WTC11 (cell line): ENCODE measurements at regions not wholly inside any gene's neighbourhood (a gene's known extent, or its start where the extent isn't known, plus 50 kb on each side); places are given as distances from the start of the nearest gene placed in this dataset.

Source experiments
- AFF4 ChIP-seq: sonication (generic); formaldehyde crosslinking; IDR thresholded peaks from 2 replicates; pipeline ENCODE4 v1.8.1; 2023; ENCODE audit warnings: mild to moderate bottlenecking, missing genetic modification reagents, borderline replicate concordance
- CTCF ChIP-seq: fragments of 200-600 bp; IDR thresholded peaks from 2 replicates; pipeline ENCODE4 v1.8.0; 2022; ENCODE audit warnings: antibody characterized with exemption
- ETV6 ChIP-seq: sonication (generic); formaldehyde crosslinking; IDR thresholded peaks from 2 replicates; pipeline ENCODE4 v1.8.1; 2022; ENCODE audit warnings: mild to moderate bottlenecking, missing genetic modification reagents
- KAT7 ChIP-seq: sonication (generic); formaldehyde crosslinking; IDR thresholded peaks from 2 replicates; pipeline ENCODE4 v1.8.1; 2023; ENCODE audit warnings: missing genetic modification reagents, mild to moderate bottlenecking, borderline replicate concordance
- MAX ChIP-seq: sonication (generic); formaldehyde crosslinking; IDR thresholded peaks from 2 replicates; pipeline ENCODE4 v1.8.0; 2022; ENCODE audit warnings: mild to moderate bottlenecking, missing genetic modification reagents
- MLX ChIP-seq: sonication (generic); formaldehyde crosslinking; IDR thresholded peaks from 2 replicates; pipeline ENCODE4 v1.8.1; 2023; ENCODE audit warnings: mild to moderate bottlenecking, missing genetic modification reagents, moderate library complexity
- NFE2L1 ChIP-seq: sonication (generic); formaldehyde crosslinking; IDR thresholded peaks from 2 replicates; pipeline ENCODE4 v1.8.1; 2023; ENCODE audit warnings: missing genetic modification reagents
- PREB ChIP-seq: sonication (generic); formaldehyde crosslinking; IDR thresholded peaks from 2 replicates; pipeline ENCODE4 v1.8.1; 2022; ENCODE audit warnings: mild to moderate bottlenecking, missing genetic modification reagents, moderate library complexity, borderline replicate concordance
- PRRX2 ChIP-seq: fragments of 250-450 bp; sonication (Bioruptor Pico); IDR thresholded peaks from 2 replicates; pipeline ENCODE4 v1.8.0; 2021; ENCODE audit warnings: mild to moderate bottlenecking
- SMAD4 ChIP-seq: sonication (generic); formaldehyde crosslinking; IDR thresholded peaks from 2 replicates; pipeline ENCODE4 v1.8.0; 2022; ENCODE audit warnings: mild to moderate bottlenecking, missing genetic modification reagents
- TP53 ChIP-seq: sonication (generic); formaldehyde crosslinking; IDR thresholded peaks from 2 replicates; pipeline ENCODE4 v1.8.1; 2023; ENCODE audit warnings: mild to moderate bottlenecking, missing genetic modification reagents
- ZNF219 ChIP-seq: sonication (generic); formaldehyde crosslinking; IDR thresholded peaks from 2 replicates; pipeline ENCODE4 v1.8.0; 2023; ENCODE audit warnings: missing genetic modification reagents, mild to moderate bottlenecking, borderline replicate concordance
- ZNF317 ChIP-seq: sonication (generic); formaldehyde crosslinking; IDR thresholded peaks from 2 replicates; pipeline ENCODE4 v1.8.1; 2023; ENCODE audit warnings: low read depth, mild to moderate bottlenecking, moderate library complexity, missing genetic modification reagents, borderline replicate concordance
- ZNF671 ChIP-seq: fragments of 250-450 bp; sonication (Bioruptor Pico); IDR thresholded peaks from 2 replicates; pipeline ENCODE4 v1.8.0; 2021; ENCODE audit warnings: mild to moderate bottlenecking

- TF ChIP-seq MAX (CRISPR knock-in tag): no peak
- TF ChIP-seq PREB: no peak
- TF ChIP-seq KAT7 (CRISPR knock-in tag): no peak
- TF ChIP-seq NFE2L1 (CRISPR knock-in tag): no peak
- TF ChIP-seq PRRX2 (CRISPR knock-in tag): no peak
- no peak for TF ChIP-seq CTCF
- no peak for TF ChIP-seq TP53 (CRISPR knock-in tag)
- TF ChIP-seq AFF4 (CRISPR knock-in tag): no peak
- TF ChIP-seq ZNF317: no peak
- TF ChIP-seq MLX (CRISPR knock-in tag): no peak
- no peak for TF ChIP-seq ZNF671 (CRISPR knock-in tag)
- no peak for TF ChIP-seq ZNF219 (CRISPR knock-in tag)
- TF ChIP-seq SMAD4: no peak
- TF ChIP-seq ETV6 (CRISPR knock-in tag): no peak
Measured at GRCh38 chr14:106547735-106548434, 1021.5 kb downstream of the TMEM121 start.
